GM18520 (cell line): ENCODE measurements at regions not wholly inside any gene's neighbourhood (a gene's known extent, or its start where the extent isn't known, plus 50 kb on each side); places are given as distances from the start of the nearest gene placed in this dataset.

ENCODE experiments used
- ATAC-seq: cut with Tn5 transposase; IDR thresholded peaks from one replicate; pipeline ENCODE4 v1.9.1; 2021; ENCODE audit not compliant: unreplicated experiment

DNA sequence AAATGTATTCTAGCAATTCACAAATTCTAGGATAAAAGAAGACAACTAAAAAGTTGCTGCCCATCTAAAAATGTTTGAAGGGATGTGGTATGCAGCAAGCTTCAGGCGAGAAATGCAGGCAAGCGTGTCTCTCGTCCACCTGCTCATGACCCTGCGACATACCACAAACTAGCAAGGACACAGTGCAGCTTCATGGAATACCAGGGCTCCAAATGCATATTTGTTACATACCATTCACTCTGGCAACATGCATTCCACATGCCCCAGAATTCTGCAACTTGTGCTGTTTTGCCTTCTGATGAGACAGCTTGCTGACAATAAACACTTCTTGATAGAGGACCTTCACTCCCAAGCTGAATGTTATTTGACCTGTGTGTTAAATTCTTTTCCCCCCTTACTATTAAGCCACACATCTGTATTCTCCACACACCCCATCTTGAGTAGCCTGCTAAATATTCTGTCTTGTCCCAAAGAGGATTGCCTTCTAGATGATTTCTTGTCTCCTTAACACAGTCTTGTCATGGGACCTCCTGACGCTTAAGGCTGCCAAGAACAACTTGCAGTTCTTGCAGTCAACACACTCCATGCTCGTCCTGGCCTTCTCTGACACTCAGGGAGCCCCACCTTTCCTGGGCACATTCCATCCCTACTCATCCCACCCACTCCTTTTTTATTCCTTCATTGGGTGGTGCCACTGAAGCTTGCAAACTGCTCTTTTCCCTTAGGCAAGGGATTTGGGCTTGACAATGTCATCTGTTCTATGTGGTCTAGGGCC lies 340.5 kb downstream of the PIK3R1 start:
- ATAC-seq = no peak

DNA sequence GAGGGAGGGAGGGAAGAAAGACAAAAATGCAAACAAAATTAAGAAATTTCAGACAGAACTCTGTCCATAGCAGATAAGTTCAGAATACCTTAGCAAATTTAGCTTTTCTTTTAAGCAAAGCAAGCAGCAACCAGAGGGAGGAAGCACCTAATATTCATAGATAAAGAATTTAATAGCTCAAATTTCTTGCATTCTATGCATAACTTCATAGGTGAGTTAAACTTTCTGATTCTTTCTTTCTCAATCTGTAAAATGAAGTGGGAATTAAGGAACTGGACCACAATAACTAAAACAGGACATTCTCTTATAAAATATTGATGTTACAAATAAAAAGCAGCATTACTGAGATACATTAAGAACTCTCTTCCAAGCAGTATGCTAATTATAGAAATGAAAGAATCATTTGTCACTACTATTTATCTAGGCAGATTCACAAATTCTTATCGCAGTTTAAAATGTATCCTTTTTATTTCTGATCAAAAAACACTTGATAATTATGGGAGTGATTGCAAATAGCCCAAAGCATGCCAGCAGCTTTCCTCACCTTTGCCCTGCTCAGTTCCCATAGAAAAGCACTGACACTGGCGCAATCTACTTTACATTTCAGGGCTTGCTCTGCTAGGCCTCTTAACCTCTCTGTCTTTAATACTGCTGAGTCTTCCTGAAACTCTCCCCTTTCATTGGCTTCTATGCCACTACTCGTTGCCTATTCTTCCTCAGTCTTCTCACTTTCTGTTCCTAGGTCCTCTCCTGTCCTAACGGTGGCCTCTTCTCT lies 341.8 kb downstream of the PIK3R1 start:
- ATAC-seq = no peak

GRCh38 chr5:68562308-68562707 lies 346.8 kb downstream of the PIK3R1 start:
- ATAC-seq = no peak

DNA sequence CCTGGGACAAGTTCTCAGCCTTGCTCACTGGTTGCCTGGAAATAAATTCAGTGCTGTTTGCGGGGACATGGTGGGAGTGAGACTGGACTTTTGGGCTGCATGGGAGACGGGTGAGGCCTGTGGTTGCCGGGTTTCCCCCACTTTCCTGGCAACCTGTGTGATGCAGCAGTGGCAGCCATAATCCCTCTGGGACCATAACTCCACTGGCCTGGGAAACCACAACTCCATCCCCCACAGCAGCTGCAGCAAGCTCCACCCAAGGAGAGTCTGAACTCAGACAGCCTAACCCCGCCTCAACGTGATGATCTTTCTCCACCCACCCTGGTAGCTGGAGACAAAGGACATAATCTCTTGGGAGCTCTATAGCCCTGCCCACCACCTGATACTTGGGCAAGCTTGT lies 349.9 kb downstream of the PIK3R1 start:
- no peak for ATAC-seq

DNA sequence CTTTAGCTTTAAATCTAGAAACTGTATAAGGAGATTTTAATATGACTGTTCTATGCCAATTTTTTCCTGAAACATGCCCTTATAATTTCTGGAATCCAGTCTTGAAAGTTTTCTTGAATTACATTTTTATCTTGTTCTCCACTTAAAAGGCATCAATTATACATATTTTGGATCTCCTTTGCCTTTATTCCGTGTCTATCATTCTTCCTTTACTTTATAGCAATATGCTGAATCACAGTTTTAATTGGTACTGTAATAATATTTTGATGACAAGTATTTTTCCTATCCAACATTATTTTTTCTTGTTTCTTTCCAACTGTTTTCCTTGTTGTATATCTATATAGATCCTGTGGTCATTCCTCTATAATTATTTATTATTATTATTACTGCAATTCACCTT lies 361.2 kb downstream of the PIK3R1 start:
- no peak for ATAC-seq

DNA sequence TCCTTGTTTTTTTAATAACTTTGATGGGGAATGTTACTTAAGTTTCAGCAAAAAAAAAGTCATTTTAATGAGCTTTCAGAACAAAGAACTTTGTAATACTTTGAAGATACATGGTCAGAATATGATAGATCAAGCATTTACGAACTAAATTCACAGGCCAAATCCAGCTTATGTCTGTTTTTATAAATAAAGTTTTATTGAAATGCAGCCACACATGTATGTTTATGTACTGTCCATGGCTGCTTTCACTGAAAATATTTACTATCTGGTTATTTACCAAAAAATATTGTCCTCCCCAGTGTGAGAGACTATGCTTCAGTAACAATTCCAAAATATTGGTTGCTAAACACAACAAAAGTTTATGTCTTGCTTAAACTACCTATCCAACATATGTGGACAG lies 366.7 kb downstream of the PIK3R1 start:
- ATAC-seq = no peak

DNA sequence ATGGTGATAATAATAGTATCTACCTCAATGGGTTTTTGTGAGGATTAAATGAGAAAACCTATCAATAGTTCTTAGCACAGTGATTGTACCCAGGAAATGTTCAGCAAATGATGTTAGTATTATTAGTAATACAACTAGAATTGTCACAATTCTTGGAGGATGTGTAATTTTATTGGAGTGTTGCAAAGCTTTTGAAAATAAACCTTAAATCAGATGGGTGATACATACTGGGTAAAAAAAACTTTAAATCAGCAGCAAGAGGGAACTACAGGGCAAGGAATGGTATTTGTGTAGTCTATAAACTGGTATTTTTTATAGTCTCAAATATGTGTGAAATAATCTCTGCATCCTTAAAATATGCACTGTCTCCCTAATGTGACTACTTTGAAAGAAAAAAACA lies 371.6 kb downstream of the PIK3R1 start:
- no peak for ATAC-seq

DNA sequence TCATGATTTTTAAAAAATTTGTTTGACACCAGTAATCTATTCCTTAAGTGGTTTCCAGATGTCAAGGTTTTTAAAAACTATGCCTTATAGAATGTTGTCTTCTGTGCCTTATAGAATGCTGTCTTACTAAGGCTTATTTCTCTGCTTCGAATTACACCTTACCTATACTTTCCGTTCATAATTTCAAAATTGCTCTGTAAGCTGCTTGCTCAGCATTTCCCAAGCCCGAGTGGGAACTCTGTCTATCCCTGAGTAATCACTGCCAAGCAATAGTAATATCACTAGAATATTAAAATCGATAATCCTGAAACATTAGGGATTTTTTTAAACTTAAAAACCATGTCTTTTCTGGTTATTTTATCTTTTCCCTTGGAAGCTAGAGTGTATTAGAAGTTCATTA lies 376.3 kb downstream of the PIK3R1 start:
- ATAC-seq = no peak

DNA sequence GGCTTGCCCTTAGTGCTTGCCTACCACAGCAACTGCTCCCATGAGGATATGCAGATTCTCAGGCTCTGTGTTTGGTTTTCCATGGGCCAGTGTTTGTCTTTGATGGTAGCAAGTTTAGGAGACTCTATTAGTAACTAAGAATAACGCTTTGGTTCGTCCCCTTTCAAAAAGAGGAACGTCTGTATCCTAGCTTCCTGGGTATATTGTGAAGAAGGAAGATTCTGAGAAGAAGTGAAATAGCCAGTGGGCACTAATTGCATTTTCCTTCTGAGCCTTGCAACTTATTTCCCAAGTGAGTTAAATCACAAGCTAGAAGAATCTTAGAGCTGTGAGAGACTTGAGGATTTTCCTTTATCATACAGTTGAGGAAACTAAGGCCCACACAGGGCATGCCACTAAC lies 376.8 kb downstream of the PIK3R1 start:
- ATAC-seq = no peak

- no peak for ATAC-seq
Observed at GRCh38 chr5:68593211-68593671, 377.7 kb downstream of the PIK3R1 start.

DNA sequence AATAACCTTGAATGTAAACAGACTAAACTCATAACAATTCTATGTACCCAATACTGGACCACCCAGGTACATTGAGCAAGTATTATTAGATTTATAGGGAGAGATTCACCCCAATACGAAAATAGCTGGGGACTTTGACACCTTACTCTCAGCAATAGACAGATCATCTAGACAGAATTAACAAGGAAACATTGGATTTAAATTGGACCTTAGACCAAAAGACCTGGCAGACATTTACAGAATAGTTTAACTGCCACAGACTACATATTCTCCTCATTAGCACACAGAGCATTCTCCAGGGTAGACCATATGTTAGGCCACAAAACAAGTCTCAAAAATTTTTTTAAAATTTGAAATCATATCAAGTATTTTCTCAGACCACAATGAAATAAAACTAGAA lies 397.4 kb downstream of the PIK3R1 start:
- no peak for ATAC-seq

- no peak for ATAC-seq
Observed at GRCh38 chr5:68618501-68618900, 402.9 kb downstream of the PIK3R1 start.

DNA sequence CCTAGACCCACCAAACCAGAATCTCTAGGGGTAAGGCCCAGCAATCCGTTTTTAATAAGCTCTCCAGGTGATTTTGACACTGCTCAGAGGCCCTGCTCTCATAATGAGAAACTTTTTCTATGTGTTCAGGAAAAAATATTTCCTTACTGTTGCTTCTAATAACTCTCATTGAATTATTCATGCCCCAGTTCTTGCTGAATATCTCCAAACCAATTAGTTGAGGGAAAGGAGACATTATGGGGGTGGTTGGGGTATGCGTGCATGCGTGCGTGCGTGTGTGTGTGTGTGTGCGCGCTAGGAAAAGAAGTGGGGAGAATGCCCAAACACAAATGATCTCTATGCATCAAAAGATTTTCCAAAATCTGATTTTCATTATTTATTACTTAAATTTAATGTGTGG lies 411.4 kb downstream of the PIK3R1 start:
- no peak for ATAC-seq

- ATAC-seq = no peak
Observed at GRCh38 chr5:68628082-68628814, 412.7 kb downstream of the PIK3R1 start.

DNA sequence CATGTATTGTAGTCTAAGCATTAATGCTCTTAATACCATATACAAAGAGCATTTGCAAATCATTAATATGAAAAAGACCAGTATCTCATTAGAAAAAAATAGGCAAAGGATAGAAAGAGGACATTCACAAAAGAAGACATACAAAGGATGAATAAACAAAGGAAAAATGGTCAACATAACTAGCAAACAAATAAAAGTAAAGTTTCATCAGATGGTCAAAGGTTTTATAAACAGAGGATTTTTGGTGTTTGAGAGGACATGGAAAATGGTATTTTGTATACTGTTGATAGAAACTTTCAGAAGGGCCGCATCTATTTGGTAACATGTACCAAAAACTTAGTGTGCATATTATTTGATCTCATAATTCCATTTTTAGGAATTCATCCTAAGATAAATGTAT lies 414.8 kb downstream of the PIK3R1 start:
- no peak for ATAC-seq

DNA sequence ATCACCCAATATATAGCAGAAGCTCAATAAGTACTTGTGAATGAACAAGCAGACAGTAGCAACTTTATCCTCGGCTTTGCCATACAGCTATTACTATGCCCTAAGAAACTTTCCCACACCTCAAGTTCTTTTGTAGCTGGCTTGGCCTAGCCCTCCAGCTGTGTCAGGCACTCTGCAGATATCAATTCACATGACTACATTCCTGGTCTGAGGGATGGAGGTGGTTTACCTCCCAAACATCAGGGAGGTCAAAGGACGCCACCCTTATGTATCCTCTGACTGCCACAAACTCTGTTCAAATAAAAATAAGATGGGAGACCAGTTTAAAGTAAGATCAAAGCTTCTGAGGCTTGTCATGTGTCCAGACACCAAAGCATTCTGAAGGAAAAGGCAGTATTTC lies 416.3 kb downstream of the PIK3R1 start:
- no peak for ATAC-seq

GRCh38 chr5:68641211-68641610 lies 425.7 kb downstream of the PIK3R1 start:
- peak; percentile 43 for ATAC-seq

- no peak for ATAC-seq
Observed at GRCh38 chr5:68643064-68643463, 427.5 kb downstream of the PIK3R1 start.

DNA sequence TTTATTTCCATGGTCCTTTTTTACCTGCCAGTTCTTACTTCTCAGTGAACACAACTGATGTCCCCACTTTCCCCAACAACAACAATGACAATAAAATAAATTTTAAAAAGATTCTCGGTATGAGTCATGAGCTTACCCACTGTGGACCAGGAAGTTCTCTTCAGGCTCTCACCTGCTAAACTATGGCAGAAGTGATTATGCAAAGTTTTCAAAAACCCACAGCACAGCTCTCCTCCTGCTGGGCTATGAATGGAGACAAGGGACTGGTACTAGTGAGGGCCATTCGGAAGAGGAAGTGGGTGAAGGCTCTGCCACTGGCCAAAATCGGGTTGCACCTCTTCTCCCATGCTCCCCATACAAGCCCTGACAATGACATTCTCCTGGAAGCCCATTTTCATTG lies 429.4 kb downstream of the PIK3R1 start:
- peak; percentile 96 for ATAC-seq

- no peak for ATAC-seq
Observed at GRCh38 chr5:68646144-68646543, 430.6 kb downstream of the PIK3R1 start.

DNA sequence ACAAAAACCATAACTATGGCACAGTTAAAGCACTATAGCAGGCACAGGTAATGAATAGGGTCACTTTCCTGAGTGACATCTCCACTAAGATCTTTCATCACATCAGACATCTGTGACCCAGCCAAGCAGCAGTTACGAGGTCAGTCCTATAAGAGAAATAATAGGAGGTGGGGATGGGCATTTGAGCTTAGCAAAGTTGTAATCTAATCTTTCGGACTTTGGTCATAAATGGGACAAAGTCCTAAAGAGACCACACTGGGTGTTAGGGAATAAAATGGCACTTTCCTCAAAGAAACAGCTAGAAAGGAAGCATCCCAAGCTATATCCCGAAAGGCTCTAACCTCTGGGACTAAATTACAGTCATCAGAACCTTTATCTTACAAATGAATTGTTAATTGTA lies 432.2 kb downstream of the PIK3R1 start:
- no peak for ATAC-seq
